Loucy (cell line): ENCODE measurements at regions not wholly inside any gene's neighbourhood (a gene's known extent, or its start where the extent isn't known, plus 50 kb on each side); places are given as distances from the start of the nearest gene placed in this dataset.

ENCODE experiments used
- H2AFZ ChIP-seq: fragments of 200-600 bp; sonication (generic); 2 replicates; pipeline ENCODE4 v1.6.0; 2016; ENCODE audit warnings: antibody characterized with exemption, mild to moderate bottlenecking, low read length, moderate library complexity
- H3F3A ChIP-seq: fragments of 200-600 bp; 2 replicates; pipeline ENCODE4 v1.6.0; 2016; ENCODE audit warnings: antibody characterized with exemption, low read depth, mild to moderate bottlenecking
- H3K27me3 ChIP-seq: fragments of 200-600 bp; sonication (generic); 2 replicates; pipeline ENCODE4 v1.6.1; 2014; ENCODE audit warnings: low read length, mild to moderate bottlenecking; ENCODE audit not compliant: insufficient read depth, poor library complexity, severe bottlenecking
- H3K36me3 ChIP-seq: fragments of 200-600 bp; sonication (generic); 2 replicates; pipeline ENCODE4 v1.6.1; 2016; ENCODE audit warnings: low read length; ENCODE audit not compliant: insufficient read depth
- H3K4me1 ChIP-seq: fragments of 200-600 bp; sonication (generic); 2 replicates; pipeline ENCODE4 v1.5.1; 2014; ENCODE audit warnings: low read length, mild to moderate bottlenecking; ENCODE audit not compliant: insufficient read depth, poor library complexity, severe bottlenecking
- H3K4me2 ChIP-seq: fragments of 200-600 bp; sonication (generic); 2 replicates; pipeline ENCODE4 v1.6.0; 2014; ENCODE audit warnings: antibody characterized with exemption, low read length, low read depth, mild to moderate bottlenecking; ENCODE audit not compliant: poor library complexity, severe bottlenecking
- H3K4me3 ChIP-seq: fragments of 200-600 bp; sonication (generic); 2 replicates; pipeline ENCODE4 v1.5.1; 2014; ENCODE audit warnings: low read length, mild to moderate bottlenecking, mixed read lengths; ENCODE audit not compliant: poor library complexity, severe bottlenecking
- H3K79me2 ChIP-seq: fragments of 200-600 bp; sonication (generic); 2 replicates; pipeline ENCODE4 v1.6.1; 2014; ENCODE audit warnings: low read length; ENCODE audit not compliant: insufficient read depth
- H3K9ac ChIP-seq: fragments of 200-600 bp; sonication (generic); 2 replicates; pipeline ENCODE4 v1.6.0; 2014; ENCODE audit warnings: mild to moderate bottlenecking, low read depth, low read length, moderate library complexity; ENCODE audit not compliant: poor library complexity, severe bottlenecking
- H3K9me2 ChIP-seq: fragments of 200-600 bp; sonication (generic); replicated peaks from 2 replicates; pipeline ENCODE4 v1.6.1; 2016; ENCODE audit warnings: low read depth, low read length, mixed read lengths
- H3K9me3 ChIP-seq: fragments of 200-600 bp; sonication (generic); 2 replicates; pipeline ENCODE4 v1.6.1; 2014; ENCODE audit warnings: mild to moderate bottlenecking, antibody characterized with exemption, low read length, low read depth; ENCODE audit not compliant: insufficient read depth
- H4K20me1 ChIP-seq: fragments of 200-600 bp; sonication (generic); 2 replicates; pipeline ENCODE4 v1.6.0; 2014; ENCODE audit warnings: antibody characterized with exemption, low read length, mild to moderate bottlenecking; ENCODE audit not compliant: insufficient read depth, poor library complexity, severe bottlenecking
- CTCF ChIP-seq: fragments of 200-600 bp; sonication (generic); conservative IDR thresholded peaks from 2 replicates; pipeline ENCODE4 v1.5.1; 2014; ENCODE audit warnings: mild to moderate bottlenecking, antibody characterized with exemption, low read length
- EZH2phosphoT487 ChIP-seq: fragments of 200-600 bp; IDR thresholded peaks from 2 replicates; pipeline ENCODE4 v1.6.1; 2018; ENCODE audit warnings: antibody characterized with exemption, mild to moderate bottlenecking, moderate library complexity, borderline replicate concordance

- Histone ChIP-seq H2AFZ (no peak overlapping the region), H3K4me2 (no peak overlapping the region), H3K27me3 (no peaks in the 10 kb centered on the region), H3K79me2 (no peaks in the 10 kb centered on the region), H3K4me1 (no peaks in the 10 kb centered on the region), H3K4me3 (no peak overlapping the region), H3K9me2 (no peaks in the 10 kb centered on the region), H3K9ac (no peak overlapping the region), H3K36me3 (no peaks in the 10 kb centered on the region), H3K9me3 (no peaks in the 10 kb centered on the region), H4K20me1 (no peaks in the 10 kb centered on the region), H3F3A (no peaks in the 10 kb centered on the region)
- TF ChIP-seq EZH2phosphoT487: no peak
- no peak for TF ChIP-seq CTCF
These were observed 120.3 kb downstream of the PROX1 start for GRCh38 chr1:214108097-214108446.

- Histone ChIP-seq H3K4me2 (no peak overlapping the region), H2AFZ (no peak overlapping the region), H3K36me3 (no peaks in the 10 kb centered on the region), H3K27me3 (peaks cover 4% of the 10 kb centered on the region), H3K4me1 (no peaks in the 10 kb centered on the region), H3K79me2 (no peaks in the 10 kb centered on the region), H3K9ac (no peak overlapping the region), H3K9me2 (no peaks in the 10 kb centered on the region), H3K4me3 (no peak overlapping the region), H4K20me1 (no peaks in the 10 kb centered on the region), H3F3A (no peaks in the 10 kb centered on the region), H3K9me3 (no peaks in the 10 kb centered on the region)
- TF ChIP-seq CTCF (no peak), EZH2phosphoT487 (no peak)
These were observed 124.0 kb downstream of the PROX1 start for GRCh38 chr1:214111796-214112195.

- no peak for TF ChIP-seq EZH2phosphoT487
- no peak for TF ChIP-seq CTCF
- Histone ChIP-seq H3K4me3 (no peak overlapping the region), H4K20me1 (no peaks in the 10 kb centered on the region), H3K9me3 (peaks cover 3% of the 10 kb centered on the region; the same call in 1 of the 2 replicates), H3K27me3 (peaks cover 5% of the 10 kb centered on the region), H2AFZ (no peak overlapping the region), H3K4me2 (no peak overlapping the region), H3K36me3 (no peaks in the 10 kb centered on the region), H3K9ac (no peak overlapping the region), H3K9me2 (no peaks in the 10 kb centered on the region), H3K4me1 (no peaks in the 10 kb centered on the region), H3K79me2 (no peaks in the 10 kb centered on the region), H3F3A (no peaks in the 10 kb centered on the region)
These were observed 128.5 kb downstream of the PROX1 start for GRCh38 chr1:214116258-214116657.
